RWPE2 (cell line): ENCODE measurements at regions not wholly inside any gene's neighbourhood (a gene's known extent, or its start where the extent isn't known, plus 50 kb on each side); places are given as distances from the start of the nearest gene placed in this dataset.
A peak's percentile ranks its signal among the peaks of the same experiment; 100 is the strongest.

Source experiments
- ATAC-seq: fragments of 200-7000 bp; cut with Tn5 transposase; 3 replicates; pipeline ENCODE4 v1.9.1; 2021; ENCODE audit warnings: low read depth
- DNase-seq: peaks from one replicate; pipeline ENCODE4 v3.0.0-alpha.2; 2020; ENCODE audit warnings: low spot score
- H3K27ac ChIP-seq: fragments of 450-650 bp; 2 replicates; pipeline ENCODE4 v1.5.1; 2017; ENCODE audit warnings: mild to moderate bottlenecking; ENCODE audit not compliant: poor library complexity, severe bottlenecking
- H3K27me3 ChIP-seq: fragments of 250-450 bp; sonication (Bioruptor Pico); 2 replicates; pipeline ENCODE4 v1.5.1; 2021; ENCODE audit warnings: mild to moderate bottlenecking, moderate library complexity; ENCODE audit not compliant: insufficient read depth, poor library complexity, severe bottlenecking
- H3K36me3 ChIP-seq: fragments of 250-450 bp; sonication (Bioruptor Pico); 2 replicates; pipeline ENCODE4 v1.5.1; 2020; ENCODE audit warnings: low read depth, mild to moderate bottlenecking, moderate library complexity
- H3K4me1 ChIP-seq: fragments of 250-450 bp; sonication (Bioruptor Pico); 2 replicates; pipeline ENCODE4 v1.5.1; 2021; ENCODE audit warnings: mild to moderate bottlenecking, moderate library complexity; ENCODE audit not compliant: insufficient read depth, poor library complexity, severe bottlenecking
- H3K4me3 ChIP-seq: fragments of 250-450 bp; sonication (Bioruptor Pico); 2 replicates; pipeline ENCODE4 v1.5.1; 2021; ENCODE audit warnings: mild to moderate bottlenecking, moderate library complexity; ENCODE audit not compliant: severe bottlenecking
- H3K9me3 ChIP-seq: fragments of 250-450 bp; sonication (Bioruptor Pico); 2 replicates; pipeline ENCODE4 v1.5.1; 2021; ENCODE audit warnings: mild to moderate bottlenecking, moderate library complexity; ENCODE audit not compliant: severe bottlenecking
- TF ChIP-seq, protein P1 (sequence below): fragments of 450-650 bp; IDR thresholded peaks from one replicate; pipeline ENCODE4 v1.5.1; 2017; ENCODE audit warnings: mild to moderate bottlenecking, moderate library complexity; ENCODE audit not compliant: poor library complexity, severe bottlenecking

DNA sequence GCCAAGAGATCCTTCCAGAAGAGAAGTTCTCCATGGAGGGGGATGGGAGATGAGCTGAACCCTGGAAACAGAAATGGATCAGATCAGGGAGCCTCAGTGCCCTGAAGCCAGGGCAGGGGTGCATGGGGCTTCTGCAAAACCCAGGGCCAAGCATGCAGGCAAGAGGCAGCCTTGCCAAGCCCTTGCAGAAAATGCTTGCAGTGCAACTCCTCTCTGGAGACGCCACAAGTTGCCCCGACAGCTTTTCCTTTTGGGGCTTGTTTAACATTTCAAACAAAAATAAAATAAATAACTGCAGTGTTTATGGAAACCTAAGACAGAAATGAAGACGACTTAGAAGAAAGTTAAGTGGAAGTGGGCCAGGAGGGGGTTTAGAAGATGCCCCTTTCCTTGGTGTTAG, 177.5 kb upstream of the TNP1 start:
- Histone ChIP-seq H3K36me3 (no peaks in the 10 kb centered on the region), H3K4me1 (no peaks in the 10 kb centered on the region), H3K27ac (no peak overlapping the region), H3K27me3 (no peaks in the 10 kb centered on the region), H3K9me3 (no peaks in the 10 kb centered on the region), H3K4me3 (no peak overlapping the region)
- ATAC-seq (no peak), DNase-seq (no peak)
- TF ChIP-seq, protein P1, sequence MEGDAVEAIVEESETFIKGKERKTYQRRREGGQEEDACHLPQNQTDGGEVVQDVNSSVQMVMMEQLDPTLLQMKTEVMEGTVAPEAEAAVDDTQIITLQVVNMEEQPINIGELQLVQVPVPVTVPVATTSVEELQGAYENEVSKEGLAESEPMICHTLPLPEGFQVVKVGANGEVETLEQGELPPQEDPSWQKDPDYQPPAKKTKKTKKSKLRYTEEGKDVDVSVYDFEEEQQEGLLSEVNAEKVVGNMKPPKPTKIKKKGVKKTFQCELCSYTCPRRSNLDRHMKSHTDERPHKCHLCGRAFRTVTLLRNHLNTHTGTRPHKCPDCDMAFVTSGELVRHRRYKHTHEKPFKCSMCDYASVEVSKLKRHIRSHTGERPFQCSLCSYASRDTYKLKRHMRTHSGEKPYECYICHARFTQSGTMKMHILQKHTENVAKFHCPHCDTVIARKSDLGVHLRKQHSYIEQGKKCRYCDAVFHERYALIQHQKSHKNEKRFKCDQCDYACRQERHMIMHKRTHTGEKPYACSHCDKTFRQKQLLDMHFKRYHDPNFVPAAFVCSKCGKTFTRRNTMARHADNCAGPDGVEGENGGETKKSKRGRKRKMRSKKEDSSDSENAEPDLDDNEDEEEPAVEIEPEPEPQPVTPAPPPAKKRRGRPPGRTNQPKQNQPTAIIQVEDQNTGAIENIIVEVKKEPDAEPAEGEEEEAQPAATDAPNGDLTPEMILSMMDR = no peak

DNA sequence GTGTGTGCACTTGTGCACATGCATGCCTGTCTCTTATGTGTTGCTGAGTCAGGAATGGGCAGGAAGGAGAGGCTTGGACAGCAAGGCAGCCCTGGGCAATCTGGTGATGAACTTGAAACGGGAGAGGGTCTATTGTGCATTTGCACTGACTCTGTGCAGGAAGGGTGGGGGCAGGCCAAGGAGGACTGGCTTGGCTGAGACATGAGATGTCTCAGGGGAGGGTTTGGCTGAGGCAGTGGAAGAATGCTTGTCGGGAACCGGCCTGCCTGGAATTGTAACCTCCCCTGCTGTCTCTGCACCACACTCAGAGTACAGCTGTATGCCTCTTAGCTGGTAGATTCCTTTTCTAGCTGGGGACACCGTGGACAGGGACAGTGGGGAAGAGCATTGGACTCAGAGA, 176.1 kb upstream of the TNP1 start:
- DNase-seq (no peak), ATAC-seq (peak; percentile 51; the same call in 2 of the 3 replicates)
- Histone ChIP-seq H3K4me3 (no peak overlapping the region), H3K27ac (no peak overlapping the region), H3K4me1 (no peaks in the 10 kb centered on the region), H3K9me3 (no peaks in the 10 kb centered on the region), H3K36me3 (no peaks in the 10 kb centered on the region), H3K27me3 (no peaks in the 10 kb centered on the region)
- TF ChIP-seq, protein P1 = no peak

DNA sequence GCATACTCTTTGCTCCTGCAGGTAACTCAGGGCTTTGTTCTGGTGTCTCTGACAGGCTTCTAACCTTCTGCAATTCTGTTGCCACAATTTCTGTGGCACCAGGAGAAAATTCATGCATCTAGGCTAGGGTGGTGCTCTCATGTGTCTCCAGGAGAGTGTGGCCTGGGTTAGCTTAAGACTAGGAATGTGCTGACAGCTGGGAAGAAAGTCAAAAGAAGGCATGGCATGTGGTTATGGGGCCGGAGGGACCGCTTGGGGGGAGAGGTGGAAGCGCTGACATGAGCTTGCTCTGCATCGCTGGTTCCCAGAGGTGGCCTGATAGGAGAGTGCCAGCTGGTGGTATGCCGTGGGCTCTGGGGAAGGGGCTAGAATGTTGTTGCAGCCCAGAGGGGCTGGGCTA, 173.3 kb upstream of the TNP1 start:
- no peak overlapping the region for H3K4me3 ChIP-seq
- H3K9me3 ChIP-seq = no peaks in the 10 kb centered on the region
- H3K36me3 ChIP-seq = no peaks in the 10 kb centered on the region
- no peaks in the 10 kb centered on the region for H3K4me1 ChIP-seq
- H3K27me3 ChIP-seq = no peaks in the 10 kb centered on the region
- no peak overlapping the region for H3K27ac ChIP-seq
- TF ChIP-seq, protein P1 = no peak
- ATAC-seq (no peak), DNase-seq (no peak)

DNA sequence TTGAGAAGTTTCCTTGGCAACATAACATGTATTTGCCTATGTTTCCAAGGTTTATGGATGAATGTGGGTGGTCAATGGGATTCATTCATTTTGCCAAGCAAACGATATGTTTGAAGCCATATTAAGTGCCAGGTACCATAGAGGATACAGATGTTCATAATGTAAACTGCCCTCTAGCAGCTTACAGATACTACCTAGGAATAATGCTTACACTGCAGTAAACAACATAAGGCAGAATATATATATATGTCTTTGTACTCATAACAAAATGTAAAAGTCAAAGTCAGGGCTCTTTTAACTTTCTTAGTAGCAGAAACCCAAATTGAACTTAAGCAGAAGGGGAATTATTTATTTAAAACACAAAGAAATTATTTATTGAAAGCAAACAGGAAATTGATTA, 171.6 kb upstream of the TNP1 start:
- DNase-seq = no peak
- Histone ChIP-seq H3K4me3 (no peak overlapping the region), H3K27ac (no peak overlapping the region), H3K4me1 (no peaks in the 10 kb centered on the region), H3K36me3 (no peaks in the 10 kb centered on the region), H3K27me3 (no peaks in the 10 kb centered on the region), H3K9me3 (no peaks in the 10 kb centered on the region)
- ATAC-seq = no peak
- TF ChIP-seq, protein P1 = no peak

DNA sequence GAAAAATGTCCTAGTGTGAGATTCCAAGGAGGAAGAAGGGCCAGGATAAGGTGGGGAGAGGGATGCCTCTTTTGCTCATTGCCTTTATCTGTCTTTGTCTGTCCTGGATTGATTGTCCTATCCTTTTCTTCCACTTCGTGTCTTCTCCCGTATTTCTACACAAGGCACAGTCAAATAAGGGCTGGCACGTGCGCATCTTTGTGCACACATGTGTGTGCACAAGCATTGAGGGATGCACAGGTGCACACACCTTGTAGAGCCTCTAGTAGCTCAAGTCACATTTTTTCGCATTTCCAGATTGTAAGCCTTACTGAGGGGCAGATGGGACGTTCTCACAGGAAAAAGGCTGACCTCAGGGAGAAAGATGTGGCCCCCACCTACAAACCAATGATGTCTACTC, 170.2 kb upstream of the TNP1 start:
- H3K4me1 ChIP-seq = no peaks in the 10 kb centered on the region
- no peak overlapping the region for H3K4me3 ChIP-seq
- TF ChIP-seq, protein P1 = no peak
- ATAC-seq (no peak), DNase-seq (no peak)
- no peaks in the 10 kb centered on the region for H3K27me3 ChIP-seq
- H3K36me3 ChIP-seq = no peaks in the 10 kb centered on the region
- no peak overlapping the region for H3K27ac ChIP-seq
- no peaks in the 10 kb centered on the region for H3K9me3 ChIP-seq
